ENCODE measurements at regions not wholly inside any gene's neighbourhood (a gene's known extent, or its start where the extent isn't known, plus 50 kb on each side); places are given as distances from the start of the nearest gene placed in this dataset.

DNA sequence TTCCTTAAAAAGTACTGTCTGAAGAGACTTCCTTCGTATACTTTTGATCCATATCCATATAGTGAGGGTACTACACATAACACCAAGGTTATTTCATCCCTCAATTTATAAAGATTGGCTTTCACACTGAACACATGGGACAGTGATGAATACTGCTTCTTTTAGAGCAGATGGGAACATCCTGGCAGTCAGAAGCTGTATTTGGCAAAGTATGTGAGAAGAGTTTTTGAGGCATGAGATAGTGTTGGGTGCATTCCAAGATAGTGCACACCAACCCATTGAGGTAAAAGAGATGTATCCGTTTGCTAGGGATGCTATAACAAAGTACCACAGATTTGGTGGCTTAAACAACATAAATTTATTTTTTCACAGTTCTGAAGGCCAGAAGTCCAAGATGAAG lies 141.1 kb downstream of the MOSPD2 start:
- TF ChIP-seq CTCF (IDR thresholded peaks at IDR 0.05): no peak
- TF ChIP-seq POLR2A (IDR thresholded peaks at IDR 0.05): no peak

Data from right lobe of liver (tissue), 4 donors.